Adrenal gland (tissue), 5 donors: ENCODE measurements at regions not wholly inside any gene's neighbourhood (a gene's known extent, or its start where the extent isn't known, plus 50 kb on each side); places are given as distances from the start of the nearest gene placed in this dataset.

Experiments
- POLR2A ChIP-seq, 2 donors: fragments of 450-650 bp; IDR thresholded peaks; one replicate each; pipeline ENCODE4 v1.6.1; 2017; ENCODE audit warnings: antibody characterized with exemption in 2 of 2, mild to moderate bottlenecking in 2 of 2, moderate library complexity in 1 of 2
- TF ChIP-seq, protein P1 (sequence below), 6 experiments: fragments of 450-650 bp in 4 of 6; fragments of 200-600 bp in 2 of 6; sonication (generic) in 1 of 6; IDR thresholded peaks; 1 replicate in 5 of 6; 2 replicates in 1 of 6; pipeline versions ENCODE4 v1.5.1 to v1.8.0; 2016 to 2021; ENCODE audit warnings: antibody characterized with exemption in 6 of 6, mild to moderate bottlenecking in 2 of 6, moderate library complexity in 1 of 6
- donor health status: DM: no; HTN: no; CAD: no.

DNA sequence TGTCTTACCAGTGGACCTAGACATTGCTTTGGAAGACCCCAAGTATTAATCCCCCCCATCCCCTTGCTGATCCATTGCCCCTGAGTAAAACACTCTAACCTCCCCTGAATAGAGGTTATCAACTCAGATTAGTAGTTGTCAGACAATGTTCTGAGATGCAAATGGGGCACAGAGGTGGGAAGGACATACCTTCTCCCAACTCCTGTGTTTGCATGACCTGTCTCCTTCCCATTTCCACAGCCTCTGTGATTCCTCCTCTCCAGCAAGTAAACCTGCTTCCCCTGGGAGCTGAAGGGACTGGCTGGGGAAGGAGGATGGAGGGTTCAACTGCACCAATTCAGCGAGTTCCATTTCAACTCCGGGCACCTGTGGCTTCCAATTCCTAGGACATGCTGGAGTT lies 199.8 kb upstream of the SASH1 start:
- TF ChIP-seq, protein P1, sequence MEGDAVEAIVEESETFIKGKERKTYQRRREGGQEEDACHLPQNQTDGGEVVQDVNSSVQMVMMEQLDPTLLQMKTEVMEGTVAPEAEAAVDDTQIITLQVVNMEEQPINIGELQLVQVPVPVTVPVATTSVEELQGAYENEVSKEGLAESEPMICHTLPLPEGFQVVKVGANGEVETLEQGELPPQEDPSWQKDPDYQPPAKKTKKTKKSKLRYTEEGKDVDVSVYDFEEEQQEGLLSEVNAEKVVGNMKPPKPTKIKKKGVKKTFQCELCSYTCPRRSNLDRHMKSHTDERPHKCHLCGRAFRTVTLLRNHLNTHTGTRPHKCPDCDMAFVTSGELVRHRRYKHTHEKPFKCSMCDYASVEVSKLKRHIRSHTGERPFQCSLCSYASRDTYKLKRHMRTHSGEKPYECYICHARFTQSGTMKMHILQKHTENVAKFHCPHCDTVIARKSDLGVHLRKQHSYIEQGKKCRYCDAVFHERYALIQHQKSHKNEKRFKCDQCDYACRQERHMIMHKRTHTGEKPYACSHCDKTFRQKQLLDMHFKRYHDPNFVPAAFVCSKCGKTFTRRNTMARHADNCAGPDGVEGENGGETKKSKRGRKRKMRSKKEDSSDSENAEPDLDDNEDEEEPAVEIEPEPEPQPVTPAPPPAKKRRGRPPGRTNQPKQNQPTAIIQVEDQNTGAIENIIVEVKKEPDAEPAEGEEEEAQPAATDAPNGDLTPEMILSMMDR (IDR thresholded peaks at IDR 0.05) = no peak
- TF ChIP-seq POLR2A (IDR thresholded peaks at IDR 0.05) = no peak
